H9 (cell line): ENCODE measurements at regions not wholly inside any gene's neighbourhood (a gene's known extent, or its start where the extent isn't known, plus 50 kb on each side); places are given as distances from the start of the nearest gene placed in this dataset.

ENCODE experiments used
- DNase-seq: peaks from one replicate; pipeline ENCODE4 v3.0.0-alpha.2; 2017
- H2AFZ ChIP-seq: one replicate; pipeline ENCODE4 v1.6.1; 2013; ENCODE audit warnings: mild to moderate bottlenecking, low read length, control low read depth, moderate library complexity
- H2AK5ac ChIP-seq: 2 replicates; pipeline ENCODE4 v1.6.1; 2013; ENCODE audit warnings: low read length, control low read depth, mixed read lengths; ENCODE audit not compliant: insufficient read length
- H2BK120ac ChIP-seq: one replicate; pipeline ENCODE4 v1.6.1; 2013; ENCODE audit warnings: low read depth, mild to moderate bottlenecking, low read length, control low read depth, inconsistent platforms; ENCODE audit not compliant: poor library complexity, severe bottlenecking
- H2BK12ac ChIP-seq: 2 replicates; pipeline ENCODE4 v1.6.1; 2013; ENCODE audit warnings: low read length, control low read depth, mixed read lengths, low read depth; ENCODE audit not compliant: insufficient read length
- H2BK15ac ChIP-seq: 2 replicates; pipeline ENCODE4 v1.6.1; 2013; ENCODE audit warnings: low read depth, low read length, control low read depth
- H2BK20ac ChIP-seq: one replicate; pipeline ENCODE4 v1.6.1; 2013; ENCODE audit warnings: low read depth, mild to moderate bottlenecking, low read length, control low read depth, inconsistent platforms; ENCODE audit not compliant: poor library complexity, severe bottlenecking
- H2BK5ac ChIP-seq: 2 replicates; pipeline ENCODE4 v1.6.1; 2013; ENCODE audit warnings: low read length, control low read depth, mixed read lengths; ENCODE audit not compliant: insufficient read length
- H3K14ac ChIP-seq: 2 replicates; pipeline ENCODE4 v1.6.1; 2013; ENCODE audit warnings: low read length, control low read depth; ENCODE audit not compliant: insufficient read depth
- H3K18ac ChIP-seq: 2 replicates; pipeline ENCODE4 v1.6.1; 2013; ENCODE audit warnings: low read depth, mild to moderate bottlenecking, mixed read lengths, low read length, control low read depth; ENCODE audit not compliant: insufficient read length
- H3K23ac ChIP-seq: 2 replicates; pipeline ENCODE4 v1.6.1; 2013; ENCODE audit warnings: low read length, control low read depth, mixed read lengths, low read depth; ENCODE audit not compliant: insufficient read length
- H3K23me2 ChIP-seq: 2 replicates; pipeline ENCODE4 v1.6.1; 2013; ENCODE audit warnings: low read depth, mild to moderate bottlenecking, mixed read lengths, low read length, control low read depth; ENCODE audit not compliant: insufficient read length, poor library complexity, severe bottlenecking
- H3K27ac ChIP-seq: 2 replicates; pipeline ENCODE4 v1.5.1; 2013; ENCODE audit warnings: low read length, control low read depth, mixed read lengths, low read depth; ENCODE audit not compliant: insufficient read length
- H3K27me3 ChIP-seq: 2 replicates; pipeline ENCODE4 v1.6.1; 2013; ENCODE audit warnings: low read length, control low read depth, inconsistent platforms; ENCODE audit not compliant: insufficient read depth
- H3K4ac ChIP-seq: 2 replicates; pipeline ENCODE4 v1.6.1; 2013; ENCODE audit warnings: low read depth, mild to moderate bottlenecking, control low read depth, inconsistent platforms, low read length, moderate library complexity
- H3K4me1 ChIP-seq: 2 replicates; pipeline ENCODE4 v1.6.1; 2013; ENCODE audit warnings: low read length, control low read depth, inconsistent platforms; ENCODE audit not compliant: insufficient read depth
- H3K4me2 ChIP-seq: 2 replicates; pipeline ENCODE4 v1.6.1; 2013; ENCODE audit warnings: low read length, control low read depth, mixed read lengths; ENCODE audit not compliant: insufficient read length, insufficient read depth
- H3K56ac ChIP-seq: 2 replicates; pipeline ENCODE4 v1.6.1; 2013; ENCODE audit warnings: low read depth, mild to moderate bottlenecking, mixed read lengths, low read length, control low read depth; ENCODE audit not compliant: insufficient read length
- H3K79me1 ChIP-seq: 2 replicates; pipeline ENCODE4 v1.6.1; 2013; ENCODE audit warnings: low read depth, mild to moderate bottlenecking, moderate library complexity, low read length, control low read depth, inconsistent platforms; ENCODE audit not compliant: insufficient read depth, poor library complexity, severe bottlenecking
- H3K79me2 ChIP-seq: 2 replicates; pipeline ENCODE4 v1.6.1; 2013; ENCODE audit warnings: low read length, control low read depth, inconsistent platforms; ENCODE audit not compliant: insufficient read depth
- H3K9ac ChIP-seq: 2 replicates; pipeline ENCODE4 v1.6.1; 2013; ENCODE audit warnings: low read length, control low read depth, mixed read lengths; ENCODE audit not compliant: insufficient read length; ENCODE audit errors: extremely low read depth
- H3K9me3 ChIP-seq: one replicate; pipeline ENCODE4 v1.6.1; 2013; ENCODE audit warnings: low read depth, low read length, inconsistent platforms; ENCODE audit not compliant: control insufficient read depth
- H3T11ph ChIP-seq: one replicate; pipeline ENCODE4 v1.6.1; 2013; ENCODE audit warnings: mild to moderate bottlenecking, low read length, control low read depth, inconsistent platforms
- H4K20me1 ChIP-seq: one replicate; pipeline ENCODE4 v1.6.1; 2013; ENCODE audit not compliant: control insufficient read depth, insufficient read length, insufficient read depth
- H4K5ac ChIP-seq: 2 replicates; pipeline ENCODE4 v1.6.1; 2013; ENCODE audit warnings: low read depth, mild to moderate bottlenecking, mixed read lengths, low read length, control low read depth; ENCODE audit not compliant: insufficient read length
- H4K8ac ChIP-seq: replicated peaks from 2 replicates; pipeline ENCODE4 v1.6.1; 2013; ENCODE audit warnings: low read length, control low read depth, mixed read lengths, low read depth; ENCODE audit not compliant: insufficient read length
- H4K91ac ChIP-seq: 2 replicates; pipeline ENCODE4 v1.6.1; 2013; ENCODE audit warnings: low read depth, mild to moderate bottlenecking, moderate library complexity, mixed read lengths, low read length, control low read depth; ENCODE audit not compliant: insufficient read length
- H3K27ac Mint-ChIP-seq, 3 experiments: 2 replicates in 2 of 3; 3 replicates in 1 of 3; pipeline ENCODE4 v1.8.0; 2020 to 2021; ENCODE audit warnings: mixed read lengths in 3 of 3, mild to moderate bottlenecking in 1 of 3, moderate library complexity in 1 of 3
- H3K27me3 Mint-ChIP-seq: 2 replicates; pipeline ENCODE4 v1.8.0; 2021; ENCODE audit warnings: low read depth, mild to moderate bottlenecking, moderate library complexity, mixed read lengths
- H3K36me3 Mint-ChIP-seq, 3 experiments: 2 replicates in 2 of 3; 3 replicates in 1 of 3; pipeline ENCODE4 v1.8.0; 2020 to 2021; ENCODE audit warnings: low read depth in 3 of 3, mixed read lengths in 3 of 3; ENCODE audit not compliant: insufficient read depth in 1 of 3
- H3K4me1 Mint-ChIP-seq, 2 experiments: 2 replicates each; pipeline ENCODE4 v1.8.0; 2020; ENCODE audit warnings: mixed read lengths in 2 of 2
- H3K4me3 Mint-ChIP-seq, 2 experiments: 2 replicates in 1 of 2; 3 replicates in 1 of 2; pipeline ENCODE4 v1.8.0; 2020 to 2021; ENCODE audit warnings: mild to moderate bottlenecking in 2 of 2, mixed read lengths in 2 of 2, moderate library complexity in 1 of 2
- H3K9me3 Mint-ChIP-seq, 2 experiments: 2 replicates in 1 of 2; 3 replicates in 1 of 2; pipeline ENCODE4 v1.8.0; 2020; ENCODE audit warnings: mild to moderate bottlenecking in 2 of 2, mixed read lengths in 2 of 2, moderate library complexity in 1 of 2
- WGBS: extraction: QIAGEN DNeasy Blood & Tissue Kit; methylation state at CpG from one replicate; pipeline ENCODE4 v1.1.7; 2013; ENCODE audit warnings: missing lambda C conversion rate, low lambda C conversion rate, mixed read lengths; ENCODE audit not compliant: insufficient read length; ENCODE audit errors: extremely low coverage; 5-methylcytosine and 5-hydroxymethylcytosine counted together
- TF ChIP-seq, protein P1 (sequence below): fragments of 200-600 bp; sonication (generic); conservative IDR thresholded peaks from 3 replicates; pipeline ENCODE4 v1.8.0; 2021; ENCODE audit warnings: antibody characterized with exemption, mild to moderate bottlenecking

DNA sequence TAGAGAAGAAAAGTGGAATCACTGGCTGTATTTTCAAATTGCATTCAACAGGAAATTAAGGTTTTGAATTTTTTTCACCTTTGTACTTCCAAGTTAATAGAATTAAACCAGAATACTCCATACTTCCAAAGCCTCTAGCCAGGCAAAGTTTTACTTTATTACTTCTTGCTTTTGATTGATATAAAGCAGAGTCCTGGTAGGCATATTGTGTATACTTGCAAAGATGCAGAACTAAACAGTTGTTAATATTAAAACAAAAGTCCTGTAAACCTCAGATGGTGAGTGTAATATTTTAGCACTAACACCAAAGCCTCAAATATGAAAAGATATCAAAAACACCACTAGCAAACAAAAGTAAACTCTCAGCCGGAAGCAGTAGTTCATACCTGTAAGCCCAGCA lies 107.2 kb upstream of the C2CD4B start:
- Histone ChIP-seq H4K5ac (no peak overlapping the region), H3K4me2 (no peak overlapping the region), H2AK5ac (no peak overlapping the region), H3K79me1 (no peaks in the 10 kb centered on the region), H3K23ac (no peak overlapping the region), H3K79me2 (no peaks in the 10 kb centered on the region), H3K27ac (no peak overlapping the region), H3K4ac (no peak overlapping the region), H3K23me2 (no peaks in the 10 kb centered on the region), H3K9me3 (peaks cover 25% of the 10 kb centered on the region), H2BK12ac (no peak overlapping the region), H3T11ph (no peak overlapping the region), H3K56ac (no peak overlapping the region), H4K20me1 (no peaks in the 10 kb centered on the region), H3K14ac (no peak overlapping the region), H4K8ac (no peak overlapping the region), H3K18ac (no peak overlapping the region), H2AFZ (no peak overlapping the region), H2BK20ac (no peak overlapping the region), H3K27me3 (no peaks in the 10 kb centered on the region), H2BK15ac (no peak overlapping the region), H4K91ac (no peak overlapping the region), H2BK120ac (no peak overlapping the region), H3K4me1 (no peaks in the 10 kb centered on the region), H2BK5ac (no peak overlapping the region), H3K9ac (no peak overlapping the region)
- H3K27ac Mint-ChIP-seq: no peak overlapping the region
- peaks cover 34 to 42% of the 10 kb centered on the region in 2 experiments for H3K9me3 Mint-ChIP-seq
- peaks cover 12 to 33% (median 30%) of the 10 kb centered on the region in 3 experiments for H3K36me3 Mint-ChIP-seq
- TF ChIP-seq, protein P1, sequence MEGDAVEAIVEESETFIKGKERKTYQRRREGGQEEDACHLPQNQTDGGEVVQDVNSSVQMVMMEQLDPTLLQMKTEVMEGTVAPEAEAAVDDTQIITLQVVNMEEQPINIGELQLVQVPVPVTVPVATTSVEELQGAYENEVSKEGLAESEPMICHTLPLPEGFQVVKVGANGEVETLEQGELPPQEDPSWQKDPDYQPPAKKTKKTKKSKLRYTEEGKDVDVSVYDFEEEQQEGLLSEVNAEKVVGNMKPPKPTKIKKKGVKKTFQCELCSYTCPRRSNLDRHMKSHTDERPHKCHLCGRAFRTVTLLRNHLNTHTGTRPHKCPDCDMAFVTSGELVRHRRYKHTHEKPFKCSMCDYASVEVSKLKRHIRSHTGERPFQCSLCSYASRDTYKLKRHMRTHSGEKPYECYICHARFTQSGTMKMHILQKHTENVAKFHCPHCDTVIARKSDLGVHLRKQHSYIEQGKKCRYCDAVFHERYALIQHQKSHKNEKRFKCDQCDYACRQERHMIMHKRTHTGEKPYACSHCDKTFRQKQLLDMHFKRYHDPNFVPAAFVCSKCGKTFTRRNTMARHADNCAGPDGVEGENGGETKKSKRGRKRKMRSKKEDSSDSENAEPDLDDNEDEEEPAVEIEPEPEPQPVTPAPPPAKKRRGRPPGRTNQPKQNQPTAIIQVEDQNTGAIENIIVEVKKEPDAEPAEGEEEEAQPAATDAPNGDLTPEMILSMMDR: no peak
- no peaks in the 10 kb centered on the region for H3K4me1 Mint-ChIP-seq
- WGBS: no CpG with 5 or more reads among the region's 1 CpG
- H3K4me3 Mint-ChIP-seq: no peak overlapping the region
- DNase-seq: no peak
- H3K27me3 Mint-ChIP-seq: peaks cover 10% of the 10 kb centered on the region
